ENCODE measurements at regions not wholly inside any gene's neighbourhood (a gene's known extent, or its start where the extent isn't known, plus 50 kb on each side); places are given as distances from the start of the nearest gene placed in this dataset.
"Not testable (repeated sequence)": the region's sequence is repeated elsewhere in the genome, so short reads cannot be mapped to it uniquely, and the experiment has no call there.

DNA sequence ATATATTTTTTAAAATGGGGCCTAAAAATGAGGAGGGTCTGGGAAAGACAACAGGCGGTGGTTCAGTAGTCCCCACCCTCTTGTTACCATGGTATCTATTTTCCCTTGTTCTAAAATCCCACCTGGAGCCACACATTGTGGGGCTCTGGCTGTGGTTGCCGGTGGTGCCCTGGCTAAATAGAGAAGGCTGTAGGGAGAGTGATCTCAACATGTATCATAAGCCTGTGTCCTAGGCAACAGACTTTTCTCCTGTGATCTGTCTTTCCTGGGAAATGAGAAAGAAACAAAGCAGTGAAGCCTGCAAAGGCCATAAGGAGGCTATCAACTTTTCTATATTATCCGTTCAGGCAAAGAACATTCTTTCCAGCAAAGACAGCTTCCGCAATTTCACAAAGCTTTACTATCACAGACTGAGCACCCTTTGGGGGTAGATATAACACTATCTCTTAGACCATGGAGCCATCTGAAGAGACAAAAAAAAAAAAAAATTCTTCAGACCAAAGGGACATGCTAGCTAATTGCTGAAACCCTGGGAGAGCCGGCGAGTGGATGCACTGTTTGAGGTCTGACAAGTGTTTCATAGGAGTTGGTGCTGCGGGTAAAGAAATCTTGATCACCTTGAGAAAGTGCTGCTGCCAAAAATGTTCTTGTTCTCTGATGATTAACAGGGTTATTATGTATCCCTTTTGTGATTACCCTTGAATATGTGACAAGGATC lies 879.2 kb upstream of the DDX18 start:
- DNase-seq: no peak

- DNase-seq: no peak
These were observed 866.2 kb upstream of the DDX18 start for GRCh38 chr2:116948258-116948657.

DNA sequence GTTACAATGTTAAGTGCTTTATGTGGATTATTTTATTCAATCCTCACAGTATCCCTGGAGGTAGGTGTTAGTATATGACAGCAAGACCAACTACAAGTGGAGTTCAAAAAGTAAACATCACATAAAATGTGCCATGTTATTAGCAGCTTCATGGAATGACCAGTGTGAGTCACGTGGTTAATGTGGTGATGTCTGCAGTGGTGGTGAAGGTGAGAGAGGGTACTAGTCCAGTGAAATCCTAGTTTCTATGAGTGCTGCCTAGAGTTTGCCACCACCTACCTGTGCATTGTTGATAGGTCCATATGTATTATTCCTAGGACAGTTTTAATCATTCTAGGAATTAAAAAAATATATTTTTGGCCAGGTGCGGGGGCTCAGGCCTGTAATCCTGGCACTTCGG lies 865.2 kb upstream of the DDX18 start:
- DNase-seq: no peak

GRCh38 chr2:116952254-116952653 lies 862.2 kb upstream of the DDX18 start:
- DNase-seq: peak in 1 of 2 experiments; percentile 14

- no peak for DNase-seq
These were observed 858.8 kb upstream of the DDX18 start for GRCh38 chr2:116955646-116956045.

DNA sequence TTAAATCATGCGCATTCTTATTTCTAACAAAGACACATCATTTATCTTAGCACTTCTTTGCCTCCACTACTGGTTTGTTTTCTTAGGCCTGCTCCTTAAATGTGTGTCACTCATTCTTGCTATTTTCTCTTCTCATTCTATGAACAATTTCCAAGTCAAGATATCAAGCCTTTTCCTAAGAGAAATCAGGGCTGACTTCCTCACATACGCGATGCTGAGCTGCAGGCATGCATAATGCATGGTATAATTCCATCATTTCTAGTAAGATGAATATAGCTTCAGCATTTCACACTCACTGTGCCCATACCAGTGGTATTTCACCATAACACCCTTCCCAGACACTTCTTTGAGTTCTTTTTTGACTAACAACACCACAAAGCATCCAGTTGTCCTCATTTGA lies 838.9 kb upstream of the DDX18 start:
- no peak for DNase-seq

DNA sequence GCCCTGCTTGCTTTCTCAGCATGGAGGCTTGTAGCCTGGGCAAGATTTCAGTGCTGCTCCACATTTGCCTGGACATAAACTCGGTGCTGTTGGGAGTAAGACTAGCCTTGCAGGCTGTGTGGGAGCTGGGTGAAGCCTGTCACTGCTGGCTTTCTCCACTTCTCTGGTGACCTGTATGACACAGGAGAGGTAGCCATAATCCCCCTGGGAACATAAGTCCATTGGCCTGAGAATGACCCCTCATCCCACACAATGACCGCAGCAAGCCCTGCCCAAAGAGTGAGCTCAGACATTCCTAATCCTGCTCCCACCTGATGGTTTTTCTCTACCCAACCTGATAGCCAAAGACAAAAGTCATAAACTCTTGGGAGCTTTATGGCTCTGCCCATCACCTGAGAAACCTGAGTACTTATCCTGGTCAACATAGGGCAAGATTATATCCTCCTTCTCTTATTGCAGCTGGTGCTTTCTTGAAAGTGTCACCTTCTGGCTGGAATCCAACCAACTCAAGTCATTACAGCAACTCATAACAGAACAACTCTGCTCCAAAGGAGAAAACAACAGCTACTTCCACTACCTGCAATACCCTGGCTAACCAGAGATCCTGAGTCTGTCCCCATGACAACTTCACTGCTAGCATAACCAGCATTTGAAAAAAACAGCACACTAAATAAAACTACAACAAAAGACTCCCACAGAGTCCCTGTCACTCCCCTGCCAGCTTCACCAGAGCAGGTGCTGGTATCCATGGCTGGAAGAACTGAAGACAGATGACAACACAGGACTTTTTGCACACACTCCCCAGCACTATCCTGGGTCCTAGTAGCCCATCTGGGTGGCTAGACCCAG lies 834.4 kb upstream of the DDX18 start:
- peak; percentile 56 to 91 for DNase-seq

DNA sequence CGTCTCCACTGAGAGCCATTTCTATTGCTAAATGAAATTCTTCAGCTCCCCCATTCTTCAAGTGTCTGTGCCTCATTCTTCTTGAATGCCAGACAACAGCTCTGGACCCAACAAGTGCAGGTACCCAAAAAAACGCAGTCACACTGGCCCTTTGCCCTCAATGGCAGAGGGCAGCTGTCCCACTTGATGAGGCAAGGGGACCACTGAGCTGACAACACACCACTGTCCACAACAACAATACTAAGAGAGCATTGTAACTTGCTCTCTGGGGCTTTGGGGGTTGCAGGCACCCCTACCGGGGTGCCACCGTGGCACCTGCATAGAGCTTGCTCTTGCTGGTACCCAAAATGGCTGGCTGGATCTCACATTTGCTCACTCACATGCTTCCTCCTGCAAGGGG lies 827.0 kb upstream of the DDX18 start:
- no peak for DNase-seq

- DNase-seq: no peak
These were observed 826.2 kb upstream of the DDX18 start for GRCh38 chr2:116988303-116988702.

DNA sequence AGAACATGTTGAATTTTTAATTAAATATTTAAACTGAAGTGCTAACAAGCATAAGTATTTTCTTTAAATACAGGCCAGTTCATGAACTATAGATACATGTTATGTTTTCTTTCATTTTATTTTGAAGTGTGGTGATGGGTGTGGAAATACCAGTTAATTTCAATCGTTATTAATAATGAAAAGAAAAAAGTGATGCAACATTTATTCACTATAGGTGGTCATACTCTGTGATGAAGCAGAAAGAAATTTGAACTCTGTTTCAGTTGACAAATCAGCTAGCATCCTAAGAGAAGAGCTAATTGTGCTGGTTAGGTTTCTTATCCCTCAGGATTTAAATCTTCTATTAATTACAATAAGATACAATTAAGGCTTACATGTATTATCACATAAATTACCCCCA lies 795.1 kb upstream of the DDX18 start:
- no peak for DNase-seq

- no peak for DNase-seq
These were observed 786.8 kb upstream of the DDX18 start for GRCh38 chr2:117027646-117028045.

GRCh38 chr2:117028708-117029107 lies 785.8 kb upstream of the DDX18 start:
- not testable (repeated sequence) for DNase-seq

GRCh38 chr2:117055499-117056375 lies 758.8 kb upstream of the DDX18 start:
- no peak for DNase-seq

DNA sequence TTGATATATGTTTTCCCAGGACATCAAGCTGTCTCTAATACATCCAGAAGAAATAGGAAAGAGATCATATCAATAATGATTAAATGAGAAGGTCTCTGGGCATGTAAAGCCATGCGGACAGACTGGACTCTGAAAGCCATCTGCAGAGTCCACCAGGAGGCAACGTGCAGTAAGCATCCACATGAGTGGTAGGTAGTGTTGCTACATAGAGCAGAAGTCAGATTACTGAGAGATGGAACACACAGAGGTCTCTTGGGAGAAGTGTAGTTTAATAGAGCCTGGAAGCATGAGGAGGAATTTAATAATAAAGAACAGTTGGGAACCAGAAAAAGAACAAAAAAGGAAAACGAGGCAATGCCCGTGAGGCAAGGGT lies 758.1 kb upstream of the DDX18 start:
- no peak for DNase-seq

GRCh38 chr2:117057016-117057415 lies 757.5 kb upstream of the DDX18 start:
- no peak for DNase-seq

DNA sequence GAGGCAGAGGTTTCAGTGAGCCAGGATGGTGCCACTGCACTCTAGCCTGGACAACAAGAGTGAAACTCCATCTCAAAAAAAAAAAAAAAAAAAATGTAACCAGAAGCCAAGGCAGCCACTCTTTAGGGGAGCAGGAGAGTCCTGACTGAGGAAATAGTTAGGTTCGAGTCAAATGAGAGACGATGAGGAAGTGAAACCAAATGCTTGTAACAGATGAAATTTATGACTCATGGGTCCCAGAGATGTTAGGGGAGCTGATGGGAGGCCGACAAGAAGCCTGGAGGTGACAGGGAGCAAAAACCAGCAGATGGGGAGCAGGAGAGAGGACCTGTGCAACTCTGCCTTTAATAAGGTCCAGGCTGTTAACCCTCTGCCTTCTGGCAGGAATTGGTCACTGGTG lies 756.1 kb upstream of the DDX18 start:
- DNase-seq: no peak

- DNase-seq: no peak
These were observed 750.5 kb upstream of the DDX18 start for GRCh38 chr2:117064021-117064420.

- DNase-seq: no peak
These were observed 748.6 kb upstream of the DDX18 start for GRCh38 chr2:117065912-117066311.

DNA sequence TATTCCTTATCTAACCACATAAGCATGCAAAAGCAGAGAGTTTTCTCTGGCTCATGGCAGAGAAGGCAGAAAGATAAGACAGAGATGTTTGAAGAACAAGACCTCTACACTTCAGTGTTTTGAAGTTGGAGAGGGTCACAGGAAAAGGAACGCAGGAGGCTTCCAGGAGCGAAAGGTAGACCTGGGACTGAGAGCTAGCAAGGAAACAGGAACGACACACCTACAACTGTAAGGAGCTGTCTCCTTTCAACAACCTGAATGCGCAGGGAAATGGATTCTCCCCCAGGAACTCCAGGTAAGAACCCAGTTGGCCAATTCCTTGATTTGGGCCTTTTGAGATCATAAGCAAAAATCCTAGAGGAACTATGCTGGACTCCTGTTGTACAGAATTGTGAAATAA lies 746.6 kb upstream of the DDX18 start:
- DNase-seq: no peak

GRCh38 chr2:117068371-117068770 lies 746.1 kb upstream of the DDX18 start:
- DNase-seq: no peak

- no peak for DNase-seq
These were observed 742.9 kb upstream of the DDX18 start for GRCh38 chr2:117071556-117072102.

DNA sequence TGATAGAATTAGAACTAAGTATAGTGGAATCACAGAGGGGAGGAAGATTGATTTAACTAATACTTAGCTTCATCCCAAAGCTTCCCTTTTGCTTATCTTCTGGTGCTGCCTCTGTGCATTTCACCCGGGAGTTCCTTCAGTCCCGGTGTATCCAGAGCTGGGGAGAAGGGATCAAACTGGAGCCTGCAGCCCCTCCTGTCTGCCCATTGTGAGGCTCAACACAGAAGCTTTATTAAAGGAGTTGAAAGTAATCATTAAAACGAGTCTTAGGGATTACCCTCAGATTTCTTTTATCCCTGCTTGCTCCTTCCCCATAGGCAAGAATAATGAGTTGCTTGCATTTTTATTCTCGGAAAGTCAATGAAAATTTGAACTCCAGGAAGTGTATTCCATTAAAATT lies 739.7 kb upstream of the DDX18 start:
- no peak for DNase-seq

DNA sequence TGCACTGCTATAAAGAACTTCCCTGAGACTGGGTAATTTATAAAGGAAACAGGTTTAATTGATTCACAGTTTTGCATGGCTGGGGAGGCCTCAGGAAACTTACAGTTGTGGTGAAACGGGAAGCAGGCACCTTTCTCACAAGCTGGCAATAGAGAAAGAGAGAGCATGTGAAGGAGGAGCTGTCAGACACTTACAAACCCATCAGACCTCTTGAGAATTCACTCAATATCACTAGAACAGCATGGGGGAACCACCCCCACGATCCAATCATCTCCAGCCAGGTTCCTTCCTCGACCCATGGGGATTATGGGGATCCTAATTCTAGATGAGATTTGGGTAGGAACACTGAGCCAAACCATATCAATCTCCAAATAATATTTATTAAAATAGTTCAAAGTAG lies 729.2 kb upstream of the DDX18 start:
- DNase-seq: no peak
